ENCODE measurements at regions not wholly inside any gene's neighbourhood (a gene's known extent, or its start where the extent isn't known, plus 50 kb on each side); places are given as distances from the start of the nearest gene placed in this dataset.
A peak's percentile ranks its signal among the peaks of the same experiment; 100 is the strongest.

- no peak for DNase-seq (ENCODE audit: low read depth)
Observed at GRCh38 chr3:106533788-106534160, 665.0 kb upstream of the CBLB start.

- DNase-seq (ENCODE audit: low read depth), result peak; percentile 34
Observed at GRCh38 chr3:106534206-106534605, 665.4 kb upstream of the CBLB start.

DNA sequence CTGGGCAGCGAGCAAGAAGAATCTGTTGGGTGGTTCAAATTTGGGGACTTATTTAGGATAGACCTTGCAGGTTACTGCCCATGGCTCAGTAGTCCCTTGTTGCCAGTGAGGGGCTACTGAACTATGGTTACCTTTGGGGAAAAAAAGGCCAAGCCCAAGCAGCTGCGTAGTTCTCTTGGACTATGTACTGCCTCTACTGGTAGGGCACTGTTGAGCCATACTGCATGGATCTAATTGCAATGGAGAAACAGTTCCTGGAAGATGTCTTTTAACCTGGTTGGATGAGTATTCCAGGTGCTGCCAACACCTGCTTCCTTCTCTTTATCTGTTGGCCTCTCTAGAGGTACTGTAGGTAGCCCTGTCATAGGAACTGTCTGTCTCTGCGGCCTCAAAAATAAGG, 671.9 kb upstream of the CBLB start:
- DNase-seq (ENCODE audit: low read depth), result no peak

- no peak for DNase-seq (ENCODE audit: low read depth)
Observed at GRCh38 chr3:106542101-106542769, 673.4 kb upstream of the CBLB start.

- DNase-seq (ENCODE audit: low read depth), result no peak
Observed at GRCh38 chr3:106552351-106553043, 683.7 kb upstream of the CBLB start.

DNA sequence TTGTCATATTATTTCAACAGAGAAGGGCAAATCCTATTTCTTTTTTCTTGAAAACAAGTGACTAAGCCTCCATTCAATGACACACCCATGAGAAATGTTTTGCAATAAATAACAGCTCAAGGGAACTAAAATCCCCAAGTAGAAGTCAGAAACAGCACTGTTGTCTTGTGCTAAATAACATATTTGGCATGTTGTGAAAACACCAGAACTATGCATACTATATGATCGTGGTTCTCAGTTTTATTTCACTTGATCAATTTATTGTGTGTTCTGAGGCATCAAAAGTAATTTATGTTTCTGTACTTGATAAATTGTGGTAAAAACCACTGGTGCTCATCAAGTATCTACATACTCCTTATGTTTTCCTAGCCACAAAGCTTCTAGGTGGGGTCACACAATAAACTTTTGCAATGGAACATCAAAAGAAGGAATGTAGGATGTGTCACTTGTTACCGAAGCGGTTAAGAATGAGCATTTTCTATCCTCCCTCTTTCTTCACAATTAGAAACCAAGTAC, 691.7 kb upstream of the CBLB start:
- DNase-seq (ENCODE audit: low read depth), result no peak

- no peak for DNase-seq (ENCODE audit: low read depth)
Observed at GRCh38 chr3:106566277-106566676, 697.5 kb upstream of the CBLB start.

- DNase-seq (ENCODE audit: low read depth), result no peak
Observed at GRCh38 chr3:106570426-106570825, 701.6 kb upstream of the CBLB start.

GRCh38 chr3:106573605-106574004, 704.8 kb upstream of the CBLB start:
- DNase-seq (ENCODE audit: low read depth), result no peak

DNA sequence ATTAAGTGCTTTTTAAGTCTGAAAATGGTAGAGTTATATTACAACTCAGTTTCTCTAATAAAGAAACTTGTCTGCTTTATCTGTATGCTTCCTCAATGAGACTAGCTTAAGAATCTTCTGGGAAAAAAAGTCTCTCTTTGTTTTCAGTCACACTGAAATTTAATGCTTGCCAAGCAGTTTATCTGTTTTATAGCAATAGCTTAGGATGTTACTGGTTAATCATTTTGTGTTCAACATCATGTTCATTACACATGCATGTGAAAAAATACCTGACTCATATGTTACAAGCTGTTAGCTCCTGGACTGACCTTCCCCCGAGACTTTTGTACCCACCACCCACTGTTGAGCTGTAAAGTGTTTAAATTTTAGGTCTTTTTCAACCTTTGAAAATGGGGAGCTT, 706.2 kb upstream of the CBLB start:
- no peak for DNase-seq (ENCODE audit: low read depth)

GRCh38 chr3:106577241-106577640, 708.4 kb upstream of the CBLB start:
- DNase-seq (ENCODE audit: low read depth), result no peak

DNA sequence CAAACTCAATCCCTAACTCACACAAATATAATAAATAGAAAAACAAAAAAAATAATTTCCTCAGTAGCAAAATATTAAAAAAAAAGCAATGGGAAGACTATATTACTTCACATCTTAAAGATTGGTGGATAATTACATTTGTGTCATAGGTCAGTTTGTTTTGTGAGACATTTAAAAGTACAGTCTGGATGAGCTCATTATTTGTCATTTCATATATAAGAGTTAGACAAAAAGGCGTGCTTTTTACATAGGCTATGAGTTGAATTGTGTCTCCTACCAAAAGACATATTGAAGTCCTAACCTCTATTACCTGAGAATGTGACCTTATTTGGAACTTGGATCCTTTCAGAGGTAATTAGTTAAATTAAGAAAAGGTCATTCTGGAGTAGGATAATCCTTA, 710.1 kb upstream of the CBLB start:
- no peak for DNase-seq (ENCODE audit: low read depth)

DNA sequence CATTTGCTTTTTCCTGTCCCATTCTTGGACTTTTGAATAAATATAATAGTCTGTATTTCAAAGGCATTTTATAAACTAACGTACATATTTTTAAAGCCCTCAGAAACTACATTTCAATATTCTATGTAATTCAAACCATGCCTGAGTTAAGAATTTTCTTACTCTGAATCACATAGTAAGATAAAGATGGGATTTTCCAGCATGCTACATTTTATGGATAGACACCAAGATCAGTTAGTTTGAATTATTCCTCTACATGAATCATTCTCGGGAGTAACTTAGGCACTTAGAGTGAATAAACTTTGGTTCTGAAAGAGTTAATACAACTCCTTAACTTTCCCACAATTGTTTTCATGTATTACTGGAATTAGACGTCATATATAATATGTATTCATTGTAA, 713.3 kb upstream of the CBLB start:
- no peak for DNase-seq (ENCODE audit: low read depth)

GRCh38 chr3:106587551-106587950, 718.7 kb upstream of the CBLB start:
- DNase-seq (ENCODE audit: low read depth), result no peak

DNA sequence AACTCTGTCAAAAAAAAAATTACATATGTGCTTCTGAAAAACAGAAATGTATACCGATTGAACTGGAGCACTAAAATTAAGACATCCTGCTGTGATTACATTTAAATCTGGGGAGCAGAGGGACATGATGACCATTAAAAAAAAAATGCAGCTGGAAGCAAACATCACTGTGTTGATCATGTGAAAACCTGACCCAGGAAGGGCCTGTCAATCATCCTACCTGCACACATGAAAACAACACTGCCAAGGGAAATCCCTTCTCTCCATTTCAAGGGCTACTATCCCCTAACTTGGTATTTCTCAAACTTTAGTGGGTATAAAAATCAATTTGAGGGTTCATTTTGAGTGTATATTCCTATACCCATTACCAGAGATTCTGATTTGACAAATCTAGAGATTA, 719.9 kb upstream of the CBLB start:
- no peak for DNase-seq (ENCODE audit: low read depth)

DNA sequence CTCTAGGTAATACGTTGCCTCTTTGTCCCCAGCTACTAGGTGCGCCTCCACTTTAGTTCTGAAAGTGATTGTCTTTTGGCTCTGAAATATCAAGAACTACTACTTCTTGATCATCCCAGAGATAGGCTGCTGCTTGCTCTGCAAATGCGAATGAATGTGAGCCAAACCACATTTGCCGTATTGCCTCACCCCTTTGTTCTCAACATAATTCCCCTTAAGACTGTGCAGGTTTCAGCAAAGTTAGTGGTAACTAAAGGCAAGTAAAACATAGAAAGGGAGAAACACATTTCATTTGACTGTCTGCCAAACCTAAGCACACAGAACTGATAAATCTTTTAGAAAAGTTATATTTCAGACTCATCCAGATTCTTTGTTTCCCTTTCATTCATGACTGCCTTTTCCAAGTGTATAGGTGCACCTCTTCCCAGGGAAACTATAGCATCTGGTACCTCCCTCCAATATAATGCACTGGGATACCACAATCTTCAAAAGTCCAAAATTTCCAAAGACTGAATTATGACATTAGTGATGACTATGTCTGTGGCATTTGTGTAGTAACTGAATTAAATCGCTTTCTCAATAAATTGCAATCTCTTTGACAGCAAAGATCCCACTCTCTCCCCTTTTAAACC, 720.6 kb upstream of the CBLB start:
- no peak for DNase-seq (ENCODE audit: low read depth)

- no peak for DNase-seq (ENCODE audit: low read depth)
Observed at GRCh38 chr3:106590216-106590615, 721.4 kb upstream of the CBLB start.

DNA sequence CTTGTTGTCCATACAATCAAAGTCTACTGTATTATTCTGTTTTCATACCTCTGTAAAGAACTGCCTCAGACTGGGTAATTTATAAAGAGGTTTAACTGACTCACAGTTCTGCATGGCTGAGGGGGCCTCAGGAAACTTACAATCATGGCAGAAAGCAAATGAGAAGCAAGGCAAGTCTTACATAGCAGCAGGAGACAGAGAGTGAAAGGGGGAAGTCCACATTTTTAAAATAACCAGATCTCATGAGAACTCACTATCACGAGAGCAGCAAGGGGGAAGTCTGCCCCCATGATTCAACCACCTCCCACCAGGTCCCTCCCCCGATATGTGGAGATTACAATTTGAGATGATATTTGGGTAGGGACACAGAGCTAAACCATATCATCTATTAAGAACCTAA, 724.6 kb upstream of the CBLB start:
- no peak for DNase-seq (ENCODE audit: low read depth)

GRCh38 chr3:106609666-106610301, 741.0 kb upstream of the CBLB start:
- DNase-seq (ENCODE audit: low read depth), result peak; percentile 6

DNA sequence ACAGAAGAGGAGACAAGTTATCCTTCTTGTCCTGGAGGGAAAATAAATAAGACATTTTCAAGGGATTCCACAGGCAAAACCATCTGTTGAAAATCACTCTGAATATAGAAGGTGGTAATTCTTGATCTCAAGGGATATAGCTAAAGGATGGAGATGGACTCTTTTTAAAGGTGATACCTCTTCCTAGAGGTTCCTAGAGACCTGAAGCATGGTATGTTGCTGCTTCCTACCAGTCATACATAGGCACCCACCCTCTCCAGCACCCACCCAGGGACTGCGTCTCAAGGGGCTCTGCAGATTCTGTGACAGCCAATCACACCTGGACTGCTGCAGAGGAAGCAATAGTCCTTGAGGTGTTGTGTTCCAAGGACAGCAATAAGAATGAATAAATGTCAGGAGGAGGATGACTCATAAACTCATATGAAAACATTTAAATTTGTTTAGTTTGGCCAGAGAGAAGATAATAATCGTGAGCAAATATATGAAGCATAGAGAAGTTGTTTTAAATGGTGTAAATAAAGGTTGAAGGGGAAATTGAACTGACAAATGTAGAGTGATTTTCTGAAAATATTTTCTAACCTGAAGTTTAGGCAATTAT, 741.6 kb upstream of the CBLB start:
- no peak for DNase-seq (ENCODE audit: low read depth)

- no peak for DNase-seq (ENCODE audit: low read depth)
Observed at GRCh38 chr3:106611116-106611515, 742.3 kb upstream of the CBLB start.

DNA sequence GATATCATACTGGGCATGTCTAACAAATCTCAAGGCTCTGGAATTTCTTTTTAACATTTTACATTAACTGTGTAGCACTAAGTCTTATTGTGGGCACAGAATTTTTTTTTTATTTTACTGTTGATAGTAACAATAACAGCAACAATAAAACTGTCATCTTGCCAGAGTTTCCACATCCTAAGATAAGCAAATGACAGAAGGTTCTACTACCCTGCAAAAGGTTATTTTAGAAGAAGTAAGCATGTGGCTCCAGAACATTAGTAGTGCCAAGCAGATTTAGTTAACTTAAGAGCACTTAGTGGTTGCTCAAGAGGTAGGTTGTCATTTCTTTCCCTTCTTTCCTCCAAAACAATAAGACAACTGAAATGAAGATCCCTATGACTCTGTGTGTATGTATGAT, 743.0 kb upstream of the CBLB start:
- no peak for DNase-seq (ENCODE audit: low read depth)

DNA sequence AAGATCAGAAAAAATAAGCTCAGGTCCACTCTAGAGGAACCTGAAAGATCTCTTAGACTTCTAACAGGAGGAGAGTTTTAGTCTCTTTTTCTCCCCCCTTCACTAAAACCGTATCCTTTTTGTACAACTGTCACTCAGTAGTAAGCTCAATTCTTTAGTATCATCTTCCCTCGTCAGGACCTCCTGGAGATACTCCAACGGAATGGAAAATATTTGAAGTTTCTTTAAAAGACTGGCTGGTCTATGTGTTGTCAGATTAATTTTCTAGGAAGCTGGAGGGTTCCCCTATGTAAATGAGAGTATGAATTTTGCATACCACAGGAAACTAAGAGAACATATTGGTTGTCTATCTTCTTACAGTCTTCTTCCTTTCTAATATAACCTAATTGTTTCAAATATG, 747.7 kb upstream of the CBLB start:
- DNase-seq (ENCODE audit: low read depth), result no peak

Measured in T-helper 22 cell (primary cell).